GM12878 (cell line): ENCODE measurements at regions not wholly inside any gene's neighbourhood (a gene's known extent, or its start where the extent isn't known, plus 50 kb on each side); places are given as distances from the start of the nearest gene placed in this dataset.

Experiments
- EP300 ChIP-seq, 2 experiments: fragments of 150-350 bp in 1 of 2; IDR thresholded peaks; 2 replicates each; pipeline ENCODE4 v1.6.1; 2011 to 2012; ENCODE audit warnings: low read depth in 2 of 2, low read length in 2 of 2, borderline replicate concordance in 1 of 2, improper control_type of control experiment in 1 of 2, inconsistent platforms in 1 of 2; ENCODE audit not compliant: control insufficient read depth in 1 of 2
- EZH2 ChIP-seq: IDR thresholded peaks from 2 replicates; pipeline ENCODE4 v1.6.1; 2012; ENCODE audit warnings: low read depth, mild to moderate bottlenecking, control low read depth, inconsistent platforms, low read length, borderline replicate concordance; ENCODE audit not compliant: control insufficient read depth
- HDAC2 ChIP-seq: fragments of 200-600 bp; sonication (generic); IDR thresholded peaks from 2 replicates; pipeline ENCODE4 v1.6.1; 2017
- IRF3 ChIP-seq: fragments of 450-650 bp; IDR thresholded peaks from 2 replicates; pipeline ENCODE4 v1.6.1; 2014; ENCODE audit warnings: mild to moderate bottlenecking
- POLR2AphosphoS5 ChIP-seq: IDR thresholded peaks from 2 replicates; pipeline ENCODE4 v1.6.1; 2011; ENCODE audit warnings: mild to moderate bottlenecking, low read length, inconsistent platforms
- SRF ChIP-seq, 2 experiments: IDR thresholded peaks; 2 replicates each; pipeline ENCODE4 v1.6.1; 2011; ENCODE audit warnings: low read depth in 2 of 2, low read length in 2 of 2, mild to moderate bottlenecking in 1 of 2, moderate library complexity in 1 of 2
- USF2 ChIP-seq: IDR thresholded peaks from 2 replicates; pipeline ENCODE4 v1.6.1; 2011; ENCODE audit warnings: low read depth, low read length, improper control_type of control experiment, borderline replicate concordance
- YY1 ChIP-seq: IDR thresholded peaks from 2 replicates; pipeline ENCODE4 v1.6.1; 2011; ENCODE audit warnings: low read depth, mild to moderate bottlenecking, low read length
- TF ChIP-seq, protein P1 (sequence below): IDR thresholded peaks from 2 replicates; pipeline ENCODE4 v1.6.1; 2012; ENCODE audit warnings: low read depth, low read length, improper control_type of control experiment
- TF ChIP-seq, protein P2 (sequence below): fragments of 450-650 bp; IDR thresholded peaks from 2 replicates; pipeline ENCODE4 v1.6.1; 2017; ENCODE audit warnings: borderline replicate concordance
- TF ChIP-seq, protein P3 (sequence below): IDR thresholded peaks from 2 replicates; pipeline ENCODE4 v1.6.1; 2012; ENCODE audit warnings: mild to moderate bottlenecking, low read depth, low read length

DNA sequence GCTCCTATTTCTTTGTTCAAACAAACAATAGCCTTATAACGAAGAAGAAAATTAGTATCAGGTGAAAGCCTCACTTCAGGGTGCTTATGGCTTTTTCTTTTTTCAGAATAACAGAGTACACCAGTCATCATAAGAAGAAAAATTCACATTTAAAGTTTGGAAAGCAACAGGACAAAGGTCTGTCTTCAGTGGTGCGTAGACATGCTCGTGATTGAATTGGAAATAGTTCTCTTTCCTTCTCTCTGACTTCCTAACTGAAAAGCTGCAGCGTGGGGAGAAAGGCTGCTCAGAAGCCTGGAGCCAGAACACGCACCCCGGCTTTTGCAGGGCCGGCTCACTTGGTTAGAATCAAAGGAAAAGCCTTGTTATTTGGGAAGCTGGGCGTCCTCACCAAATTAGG, 127.6 kb upstream of the ZNF516 start:
- TF ChIP-seq POLR2AphosphoS5: no peak
- no peak for TF ChIP-seq EP300 (IDR thresholded peaks at IDR 0.05; ENCODE audit: borderline replicate concordance in 1 of 2, control insufficient read depth in 1 of 2, low read depth in 2 of 2, low read length in 2 of 2)
- TF ChIP-seq, protein P1, sequence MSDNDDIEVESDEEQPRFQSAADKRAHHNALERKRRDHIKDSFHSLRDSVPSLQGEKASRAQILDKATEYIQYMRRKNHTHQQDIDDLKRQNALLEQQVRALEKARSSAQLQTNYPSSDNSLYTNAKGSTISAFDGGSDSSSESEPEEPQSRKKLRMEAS: no peak
- no peak for TF ChIP-seq EZH2
- no peak for TF ChIP-seq IRF3
- no peak for TF ChIP-seq HDAC2
- no peak for TF ChIP-seq USF2
- TF ChIP-seq YY1: no peak
- no peak for TF ChIP-seq SRF (IDR thresholded peaks at IDR 0.05; ENCODE audit: low read depth in 2 of 2, low read length in 2 of 2)
- TF ChIP-seq, protein P2, sequence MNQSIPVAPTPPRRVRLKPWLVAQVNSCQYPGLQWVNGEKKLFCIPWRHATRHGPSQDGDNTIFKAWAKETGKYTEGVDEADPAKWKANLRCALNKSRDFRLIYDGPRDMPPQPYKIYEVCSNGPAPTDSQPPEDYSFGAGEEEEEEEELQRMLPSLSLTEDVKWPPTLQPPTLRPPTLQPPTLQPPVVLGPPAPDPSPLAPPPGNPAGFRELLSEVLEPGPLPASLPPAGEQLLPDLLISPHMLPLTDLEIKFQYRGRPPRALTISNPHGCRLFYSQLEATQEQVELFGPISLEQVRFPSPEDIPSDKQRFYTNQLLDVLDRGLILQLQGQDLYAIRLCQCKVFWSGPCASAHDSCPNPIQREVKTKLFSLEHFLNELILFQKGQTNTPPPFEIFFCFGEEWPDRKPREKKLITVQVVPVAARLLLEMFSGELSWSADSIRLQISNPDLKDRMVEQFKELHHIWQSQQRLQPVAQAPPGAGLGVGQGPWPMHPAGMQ: no peak
- TF ChIP-seq, protein P3, sequence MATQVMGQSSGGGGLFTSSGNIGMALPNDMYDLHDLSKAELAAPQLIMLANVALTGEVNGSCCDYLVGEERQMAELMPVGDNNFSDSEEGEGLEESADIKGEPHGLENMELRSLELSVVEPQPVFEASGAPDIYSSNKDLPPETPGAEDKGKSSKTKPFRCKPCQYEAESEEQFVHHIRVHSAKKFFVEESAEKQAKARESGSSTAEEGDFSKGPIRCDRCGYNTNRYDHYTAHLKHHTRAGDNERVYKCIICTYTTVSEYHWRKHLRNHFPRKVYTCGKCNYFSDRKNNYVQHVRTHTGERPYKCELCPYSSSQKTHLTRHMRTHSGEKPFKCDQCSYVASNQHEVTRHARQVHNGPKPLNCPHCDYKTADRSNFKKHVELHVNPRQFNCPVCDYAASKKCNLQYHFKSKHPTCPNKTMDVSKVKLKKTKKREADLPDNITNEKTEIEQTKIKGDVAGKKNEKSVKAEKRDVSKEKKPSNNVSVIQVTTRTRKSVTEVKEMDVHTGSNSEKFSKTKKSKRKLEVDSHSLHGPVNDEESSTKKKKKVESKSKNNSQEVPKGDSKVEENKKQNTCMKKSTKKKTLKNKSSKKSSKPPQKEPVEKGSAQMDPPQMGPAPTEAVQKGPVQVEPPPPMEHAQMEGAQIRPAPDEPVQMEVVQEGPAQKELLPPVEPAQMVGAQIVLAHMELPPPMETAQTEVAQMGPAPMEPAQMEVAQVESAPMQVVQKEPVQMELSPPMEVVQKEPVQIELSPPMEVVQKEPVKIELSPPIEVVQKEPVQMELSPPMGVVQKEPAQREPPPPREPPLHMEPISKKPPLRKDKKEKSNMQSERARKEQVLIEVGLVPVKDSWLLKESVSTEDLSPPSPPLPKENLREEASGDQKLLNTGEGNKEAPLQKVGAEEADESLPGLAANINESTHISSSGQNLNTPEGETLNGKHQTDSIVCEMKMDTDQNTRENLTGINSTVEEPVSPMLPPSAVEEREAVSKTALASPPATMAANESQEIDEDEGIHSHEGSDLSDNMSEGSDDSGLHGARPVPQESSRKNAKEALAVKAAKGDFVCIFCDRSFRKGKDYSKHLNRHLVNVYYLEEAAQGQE: no peak
